HEK293 (cell line): ENCODE measurements at regions not wholly inside any gene's neighbourhood (a gene's known extent, or its start where the extent isn't known, plus 50 kb on each side); places are given as distances from the start of the nearest gene placed in this dataset.

ENCODE experiments used
- CTCF ChIA-PET: fragments of 350-600 bp; formaldehyde crosslinking; extraction: SDS; loops from one replicate; lab custom pipeline; 2021; ENCODE audit warnings: antibody characterized with exemption; lab: Yijun Ruan, JAX
- POLR2A ChIA-PET: fragments of 300-600 bp; formaldehyde crosslinking; extraction: SDS; loops from one replicate; lab custom pipeline; 2020; ENCODE audit warnings: antibody characterized with exemption, inconsistent platforms; lab: Yijun Ruan, JAX
- H3K27ac ChIP-seq: fragments of 200-500 bp; sonication (Bioruptor generic); 2 replicates; pipeline ENCODE4 v1.5.1; 2014; ENCODE audit warnings: low read depth, low read length, control low read depth, inconsistent platforms; ENCODE audit errors: extremely low read depth
- H3K36me3 ChIP-seq, 2 experiments: fragments of 200-500 bp in 1 of 2; sonication (Bioruptor generic) in 1 of 2; 1 replicate in 1 of 2; 2 replicates in 1 of 2; pipeline ENCODE4 v1.5.1; 2014 to 2017; ENCODE audit warnings: inconsistent platforms in 2 of 2, low read length in 2 of 2; ENCODE audit not compliant: control insufficient read depth in 2 of 2, insufficient read depth in 1 of 2
- H3K4me1 ChIP-seq: fragments of 200-500 bp; sonication (Bioruptor generic); 2 replicates; pipeline ENCODE4 v1.5.1; 2014; ENCODE audit warnings: mild to moderate bottlenecking, low read length, inconsistent platforms; ENCODE audit not compliant: control insufficient read depth, insufficient read depth
- H3K4me3 ChIP-seq: 2 replicates; pipeline ENCODE4 v1.5.1; 2011; ENCODE audit warnings: low read depth, mild to moderate bottlenecking, control low read depth, low read length, moderate library complexity
- H3K9me3 ChIP-seq: fragments of 200-500 bp; sonication (Bioruptor generic); 2 replicates; pipeline ENCODE4 v1.5.1; 2014; ENCODE audit warnings: low read depth, low read length, inconsistent platforms; ENCODE audit not compliant: control insufficient read depth, insufficient read depth
- IKZF3 ChIP-seq: fragments of 450-650 bp; IDR thresholded peaks from 2 replicates; pipeline ENCODE4 v1.5.0; 2018; ENCODE audit warnings: missing biosample characterization, mild to moderate bottlenecking, missing genetic modification characterization, moderate library complexity
- KLF1 ChIP-seq: fragments of 450-650 bp; formaldehyde crosslinking; IDR thresholded peaks from 2 replicates; pipeline ENCODE4 v1.5.1; 2016; ENCODE audit warnings: missing biosample characterization, missing genetic modification characterization
- KLF10 ChIP-seq: fragments of 450-650 bp; IDR thresholded peaks from 2 replicates; pipeline ENCODE4 v1.5.1; 2018; ENCODE audit warnings: missing biosample characterization, mild to moderate bottlenecking, missing genetic modification characterization
- PATZ1 ChIP-seq: fragments of 450-650 bp; formaldehyde crosslinking; IDR thresholded peaks from 2 replicates; pipeline ENCODE4 v1.5.1; 2016; ENCODE audit warnings: missing biosample characterization, missing genetic modification characterization
- PRDM4 ChIP-seq: fragments of 450-650 bp; formaldehyde crosslinking; IDR thresholded peaks from 2 replicates; pipeline ENCODE4 v1.5.1; 2017; ENCODE audit warnings: missing biosample characterization, missing genetic modification characterization
- WT1 ChIP-seq: fragments of 450-650 bp; formaldehyde crosslinking; IDR thresholded peaks from 2 replicates; pipeline ENCODE4 v1.5.1; 2016; ENCODE audit warnings: missing biosample characterization, missing genetic modification characterization
- ZBTB17 ChIP-seq: fragments of 450-650 bp; formaldehyde crosslinking; IDR thresholded peaks from 2 replicates; pipeline ENCODE4 v1.5.1; 2016; ENCODE audit warnings: missing biosample characterization, missing genetic modification characterization
- ZFP37 ChIP-seq: fragments of 450-650 bp; formaldehyde crosslinking; IDR thresholded peaks from 2 replicates; pipeline ENCODE4 v1.5.1; 2016; ENCODE audit warnings: missing biosample characterization, missing genetic modification characterization
- ZNF10 ChIP-seq: fragments of 450-650 bp; formaldehyde crosslinking; IDR thresholded peaks from 2 replicates; pipeline ENCODE4 v1.5.1; 2017; ENCODE audit warnings: missing biosample characterization, missing genetic modification characterization
- ZNF146 ChIP-seq: fragments of 450-650 bp; formaldehyde crosslinking; IDR thresholded peaks from 2 replicates; pipeline ENCODE4 v1.5.1; 2016; ENCODE audit warnings: missing biosample characterization, missing genetic modification characterization
- ZNF155 ChIP-seq: fragments of 450-650 bp; formaldehyde crosslinking; IDR thresholded peaks from 2 replicates; pipeline ENCODE4 v1.5.1; 2016; ENCODE audit warnings: missing biosample characterization, missing genetic modification characterization
- ZNF16 ChIP-seq: fragments of 450-650 bp; formaldehyde crosslinking; IDR thresholded peaks from 2 replicates; pipeline ENCODE4 v1.5.1; 2016; ENCODE audit warnings: low read depth, missing biosample characterization, missing genetic modification characterization
- ZNF169 ChIP-seq: fragments of 450-650 bp; formaldehyde crosslinking; IDR thresholded peaks from 2 replicates; pipeline ENCODE4 v1.5.1; 2016; ENCODE audit warnings: missing biosample characterization, missing genetic modification characterization
- ZNF221 ChIP-seq: fragments of 450-650 bp; formaldehyde crosslinking; IDR thresholded peaks from 2 replicates; pipeline ENCODE4 v1.5.1; 2017; ENCODE audit warnings: missing biosample characterization, missing genetic modification characterization, borderline replicate concordance
- ZNF280C ChIP-seq: fragments of 450-650 bp; formaldehyde crosslinking; IDR thresholded peaks from 2 replicates; pipeline ENCODE4 v1.5.1; 2016; ENCODE audit warnings: missing biosample characterization, missing genetic modification characterization
- ZNF354C ChIP-seq: fragments of 450-650 bp; formaldehyde crosslinking; IDR thresholded peaks from 2 replicates; pipeline ENCODE4 v1.5.1; 2016; ENCODE audit warnings: missing biosample characterization, missing genetic modification characterization, low read depth, borderline replicate concordance
- ZNF473 ChIP-seq: fragments of 450-650 bp; formaldehyde crosslinking; IDR thresholded peaks from 2 replicates; pipeline ENCODE4 v1.5.1; 2017; ENCODE audit warnings: missing biosample characterization, missing genetic modification characterization
- ZNF513 ChIP-seq: fragments of 450-650 bp; IDR thresholded peaks from 2 replicates; pipeline ENCODE4 v1.5.1; 2018; ENCODE audit warnings: missing biosample characterization, missing genetic modification characterization
- ZNF555 ChIP-seq: fragments of 450-650 bp; formaldehyde crosslinking; conservative IDR thresholded peaks from 2 replicates; pipeline ENCODE4 v1.5.1; 2017; ENCODE audit warnings: missing biosample characterization, mild to moderate bottlenecking, missing genetic modification characterization, inconsistent platforms
- ZNF561 ChIP-seq: fragments of 450-650 bp; IDR thresholded peaks from 2 replicates; pipeline ENCODE4 v1.5.1; 2018; ENCODE audit warnings: missing biosample characterization, missing genetic modification characterization, borderline replicate concordance
- ZNF621 ChIP-seq: fragments of 450-650 bp; formaldehyde crosslinking; IDR thresholded peaks from 2 replicates; pipeline ENCODE4 v1.5.1; 2017; ENCODE audit warnings: missing biosample characterization, missing genetic modification characterization
- ZNF645 ChIP-seq: fragments of 450-650 bp; formaldehyde crosslinking; IDR thresholded peaks from 2 replicates; pipeline ENCODE4; 2016; ENCODE audit warnings: missing biosample characterization, missing genetic modification characterization
- ZNF707 ChIP-seq: fragments of 450-650 bp; formaldehyde crosslinking; IDR thresholded peaks from 2 replicates; pipeline ENCODE4 v1.5.1; 2016; ENCODE audit warnings: missing biosample characterization, missing genetic modification characterization
- ZNF792 ChIP-seq: fragments of 450-650 bp; formaldehyde crosslinking; IDR thresholded peaks from 2 replicates; pipeline ENCODE4 v1.5.1; 2016; ENCODE audit warnings: missing biosample characterization, missing genetic modification characterization
- ZSCAN23 ChIP-seq: fragments of 450-650 bp; formaldehyde crosslinking; IDR thresholded peaks from 2 replicates; pipeline ENCODE4 v1.5.1; 2016; ENCODE audit warnings: missing biosample characterization, missing genetic modification characterization

- TF ChIP-seq ZNF155, result no peak
- TF ChIP-seq ZNF792 (tag by site-specific recombination), result no peak
- no peak for TF ChIP-seq ZNF473 (tag by site-specific recombination)
- TF ChIP-seq ZNF146, result no peak
- TF ChIP-seq KLF10 (tag by site-specific recombination), result no peak
- no peak for TF ChIP-seq ZFP37
- TF ChIP-seq ZNF169 (tag by site-specific recombination), result no peak
- TF ChIP-seq ZSCAN23 (tag by site-specific recombination), result no peak
- no peak for TF ChIP-seq ZNF354C
- no peak for TF ChIP-seq ZNF16 (tag by site-specific recombination)
- TF ChIP-seq, all 188 proteins: peak for 0
- H3K4me1 ChIP-seq, result no peaks in the 10 kb centered on the region
- H3K36me3 ChIP-seq, result no peaks in the 10 kb centered on the region
- CTCF ChIA-PET, result no interaction called here
- H3K27ac ChIP-seq, result no peak overlapping the region
- no peak overlapping the region for H3K4me3 ChIP-seq
- no peaks in the 10 kb centered on the region for H3K9me3 ChIP-seq
- POLR2A ChIA-PET, result no interaction called here
Observed at GRCh38 chr3:106013971-106014370, 145.2 kb upstream of the CBLB start.

- TF ChIP-seq KLF1, result no peak
- no peak for TF ChIP-seq ZNF280C (tag by site-specific recombination)
- no peak for TF ChIP-seq WT1 (tag by site-specific recombination)
- no peak for TF ChIP-seq ZNF221 (tag by site-specific recombination)
- no peak for TF ChIP-seq ZNF10 (tag by site-specific recombination)
- no peak for TF ChIP-seq ZNF707 (tag by site-specific recombination)
- TF ChIP-seq ZNF555, result no peak
- no peak for TF ChIP-seq ZNF621
- TF ChIP-seq ZNF169 (tag by site-specific recombination), result no peak
- TF ChIP-seq PATZ1 (tag by site-specific recombination), result no peak
- no peak for TF ChIP-seq ZNF513 (tag by site-specific recombination)
- TF ChIP-seq PRDM4 (tag by site-specific recombination), result no peak
- TF ChIP-seq IKZF3 (tag by site-specific recombination), result no peak
- no peak for TF ChIP-seq ZBTB17 (tag by site-specific recombination)
- TF ChIP-seq ZNF561 (tag by site-specific recombination), result no peak
- no peak for TF ChIP-seq ZNF645 (tag by site-specific recombination)
- Histone ChIP-seq H3K4me1 (no peaks in the 10 kb centered on the region), H3K4me3 (no peak overlapping the region), H3K36me3 (no peaks in the 10 kb centered on the region), H3K9me3 (no peaks in the 10 kb centered on the region), H3K27ac (no peak overlapping the region)
- CTCF ChIA-PET, result no interaction called here
- POLR2A ChIA-PET, result no interaction called here
Observed at GRCh38 chr3:106014518-106014917, 145.7 kb upstream of the CBLB start.
